B cell (primary cell): ENCODE measurements at regions not wholly inside any gene's neighbourhood (a gene's known extent, or its start where the extent isn't known, plus 50 kb on each side); places are given as distances from the start of the nearest gene placed in this dataset.

Experiments used
- ATAC-seq: fragments of 200-7000 bp; cut with Tn5 transposase; one replicate; pipeline ENCODE4 v1.10.0; 2021; ENCODE audit warnings: low read depth, mild to moderate bottlenecking, moderate number of reproducible peaks, moderate library complexity
- CTCF ChIA-PET: fragments of 350-600 bp; sonication (Branson Sonifier 250); formaldehyde crosslinking; loops from one replicate; lab custom pipeline; 2021; ENCODE audit warnings: antibody characterized with exemption, inconsistent platforms; lab: Charles Lee
- POLR2A ChIA-PET: fragments of 350-600 bp; sonication (Branson Sonifier 250); formaldehyde crosslinking; loops from one replicate; lab custom pipeline; 2021; ENCODE audit warnings: antibody characterized with exemption; lab: Charles Lee
- DNase-seq: peaks from one replicate; pipeline ENCODE4 v3.0.0; 2013
- H2AFZ ChIP-seq: 2 replicates; pipeline ENCODE4 v1.6.1; 2012; ENCODE audit warnings: mild to moderate bottlenecking, low read depth, low read length; ENCODE audit not compliant: insufficient read depth, poor library complexity, severe bottlenecking
- H3K27ac ChIP-seq, 2 donors: 1 replicate in 1 of 2; 2 replicates in 1 of 2; pipeline ENCODE4 v1.5.1; 2012 to 2013; ENCODE audit warnings: low read length in 2 of 2, mild to moderate bottlenecking in 2 of 2, moderate library complexity in 1 of 2
- H3K27me3 ChIP-seq, 4 experiments: fragments of 200-600 bp in 1 of 4; sonication (generic) in 1 of 4; replicated peaks in 1 of 4; 1 replicate in 2 of 4; 2 replicates in 2 of 4; pipeline versions ENCODE4 v1.6.1 to v1.7.0; 2013 to 2016; ENCODE audit warnings: low read length in 3 of 4, mild to moderate bottlenecking in 2 of 4, mixed read lengths in 1 of 4, moderate library complexity in 1 of 4; ENCODE audit not compliant: insufficient read depth in 4 of 4, control insufficient read depth in 3 of 4; ENCODE audit errors: control extremely low read depth in 1 of 4
- H3K36me3 ChIP-seq, 2 experiments: replicated peaks in 1 of 2; 1 replicate in 1 of 2; 2 replicates in 1 of 2; pipeline versions ENCODE4 v1.6.1 to v1.7.1; 2013; ENCODE audit warnings: low read length in 1 of 2; ENCODE audit not compliant: insufficient read depth in 2 of 2, control insufficient read depth in 1 of 2; ENCODE audit errors: control extremely low read depth in 1 of 2, extremely low read depth in 1 of 2
- H3K4me1 ChIP-seq, 2 donors: fragments of 200-600 bp in 1 of 2; sonication (generic) in 1 of 2; 1 replicate in 1 of 2; 2 replicates in 1 of 2; pipeline versions ENCODE4 v1.5.1 to v1.6.1; 2013 to 2017; ENCODE audit warnings: low read length in 2 of 2; ENCODE audit not compliant: control insufficient read depth in 2 of 2, insufficient read depth in 2 of 2
- H3K4me2 ChIP-seq: replicated peaks from 2 replicates; pipeline ENCODE3; 2012; ENCODE audit warnings: mild to moderate bottlenecking, low read depth, low read length; ENCODE audit not compliant: poor library complexity, severe bottlenecking
- H3K4me3 ChIP-seq, 5 experiments: fragments of 200-600 bp in 1 of 5; sonication (generic) in 1 of 5; 1 replicate in 3 of 5; 2 replicates in 2 of 5; pipeline versions ENCODE4 v1.5.1 to v1.7.0; 2011 to 2016; ENCODE audit warnings: low read length in 4 of 5, mild to moderate bottlenecking in 4 of 5, low read depth in 2 of 5, control low read depth in 1 of 5, moderate library complexity in 1 of 5; ENCODE audit not compliant: insufficient read depth in 1 of 5; ENCODE audit errors: control extremely low read depth in 1 of 5, extremely low read depth in 1 of 5
- H3K79me2 ChIP-seq: fragments of 200-600 bp; sonication (generic); one replicate; pipeline ENCODE4 v1.6.0; 2016; ENCODE audit warnings: low read length; ENCODE audit not compliant: control insufficient read depth, insufficient read depth
- H3K9ac ChIP-seq: fragments of 200-600 bp; sonication (generic); 2 replicates; pipeline ENCODE4 v1.6.1; 2017; ENCODE audit warnings: mild to moderate bottlenecking, low read length, moderate library complexity
- H3K9me3 ChIP-seq, 3 donors: one replicate each; pipeline versions ENCODE4 v1.6.1 to v1.7.1; 2013; ENCODE audit warnings: low read length in 2 of 3; ENCODE audit not compliant: control insufficient read depth in 2 of 3, insufficient read depth in 1 of 3; ENCODE audit errors: control extremely low read depth in 1 of 3
- H4K20me1 ChIP-seq: 2 replicates; pipeline ENCODE4 v1.6.0; 2012; ENCODE audit warnings: mild to moderate bottlenecking, low read length; ENCODE audit not compliant: insufficient read depth, control insufficient read depth, poor library complexity, severe bottlenecking
- H3K27ac Mint-ChIP-seq: one replicate; pipeline ENCODE4 v1.8.0; 2021; ENCODE audit warnings: mixed read lengths
- H3K27me3 Mint-ChIP-seq: one replicate; pipeline ENCODE4 v1.8.0; 2021; ENCODE audit warnings: mixed read lengths
- H3K4me1 Mint-ChIP-seq: one replicate; pipeline ENCODE4 v1.8.0; 2021; ENCODE audit warnings: mixed read lengths
- H3K4me3 Mint-ChIP-seq: one replicate; pipeline ENCODE4 v1.8.0; 2021; ENCODE audit warnings: mixed read lengths
- H3K9me3 Mint-ChIP-seq: one replicate; pipeline ENCODE4 v1.8.0; 2022; ENCODE audit warnings: mixed read lengths; ENCODE audit not compliant: insufficient read depth
- EZH2 ChIP-seq: IDR thresholded peaks from 2 replicates; pipeline ENCODE4 v1.6.1; 2012; ENCODE audit warnings: borderline replicate concordance, low read depth, mild to moderate bottlenecking, moderate library complexity, low read length; ENCODE audit not compliant: insufficient read depth, poor library complexity, severe bottlenecking
- WGBS: methylation state at CpG from one replicate; pipeline ENCODE4 v1.1.5; 2013; ENCODE audit warnings: missing lambda C conversion rate; ENCODE audit not compliant: insufficient coverage; 5-methylcytosine and 5-hydroxymethylcytosine counted together
- intact Hi-C: fragments of 100-400 bp; cut with micrococcal nuclease; formaldehyde crosslinking; loops from one replicate; pipeline ENCODE4 v1.10.0; 2022
- TF ChIP-seq, protein P1 (sequence below): fragments of 200-600 bp; IDR thresholded peaks from one replicate; pipeline ENCODE4 v1.8.0; 2022; ENCODE audit warnings: antibody characterized with exemption, mild to moderate bottlenecking

DNA sequence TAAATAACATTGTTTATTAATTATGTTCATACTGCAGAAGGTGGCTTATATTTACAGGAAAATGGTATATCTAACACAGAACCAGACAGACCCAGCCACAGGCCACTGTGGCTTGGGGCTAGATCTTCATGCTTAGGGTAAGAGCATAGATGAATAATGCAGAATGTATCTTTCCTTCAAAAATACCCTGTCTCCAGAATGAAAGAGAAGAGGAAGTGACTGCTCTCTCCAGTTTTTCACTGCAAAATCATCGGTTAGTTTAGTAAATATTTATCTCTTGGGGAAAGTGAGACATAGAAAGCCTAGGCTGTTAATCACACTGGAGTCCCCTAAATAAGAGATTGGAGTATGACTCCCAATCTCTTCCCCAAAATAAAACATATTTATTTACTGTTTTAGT, 453.7 kb downstream of the NAV3 start:
- POLR2A ChIA-PET: no interaction called here
- Histone ChIP-seq H3K4me2 (no peak overlapping the region), H3K27me3 (no peaks in the 10 kb centered on the region), H3K79me2 (no peaks in the 10 kb centered on the region), H2AFZ (no peak overlapping the region), H3K9me3 (peaks cover 0 to 3% (median 0%) of the 10 kb centered on the region in 3 donors), H3K4me1 (no peaks in the 10 kb centered on the region), H3K4me3 (no peak overlapping the region), H4K20me1 (no peaks in the 10 kb centered on the region), H3K9ac (no peak overlapping the region), H3K27ac (no peak overlapping the region), H3K36me3 (no peaks in the 10 kb centered on the region)
- no peak overlapping the region for H3K4me3 Mint-ChIP-seq
- H3K4me1 Mint-ChIP-seq: no peaks in the 10 kb centered on the region
- no peak for TF ChIP-seq EZH2
- TF ChIP-seq, protein P1, sequence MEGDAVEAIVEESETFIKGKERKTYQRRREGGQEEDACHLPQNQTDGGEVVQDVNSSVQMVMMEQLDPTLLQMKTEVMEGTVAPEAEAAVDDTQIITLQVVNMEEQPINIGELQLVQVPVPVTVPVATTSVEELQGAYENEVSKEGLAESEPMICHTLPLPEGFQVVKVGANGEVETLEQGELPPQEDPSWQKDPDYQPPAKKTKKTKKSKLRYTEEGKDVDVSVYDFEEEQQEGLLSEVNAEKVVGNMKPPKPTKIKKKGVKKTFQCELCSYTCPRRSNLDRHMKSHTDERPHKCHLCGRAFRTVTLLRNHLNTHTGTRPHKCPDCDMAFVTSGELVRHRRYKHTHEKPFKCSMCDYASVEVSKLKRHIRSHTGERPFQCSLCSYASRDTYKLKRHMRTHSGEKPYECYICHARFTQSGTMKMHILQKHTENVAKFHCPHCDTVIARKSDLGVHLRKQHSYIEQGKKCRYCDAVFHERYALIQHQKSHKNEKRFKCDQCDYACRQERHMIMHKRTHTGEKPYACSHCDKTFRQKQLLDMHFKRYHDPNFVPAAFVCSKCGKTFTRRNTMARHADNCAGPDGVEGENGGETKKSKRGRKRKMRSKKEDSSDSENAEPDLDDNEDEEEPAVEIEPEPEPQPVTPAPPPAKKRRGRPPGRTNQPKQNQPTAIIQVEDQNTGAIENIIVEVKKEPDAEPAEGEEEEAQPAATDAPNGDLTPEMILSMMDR: no peak
- no peak overlapping the region for H3K27ac Mint-ChIP-seq
- intact Hi-C loops: no loop called here
- CTCF ChIA-PET: no interaction called here
- no peak for DNase-seq
- no peaks in the 10 kb centered on the region for H3K27me3 Mint-ChIP-seq
- no peaks in the 10 kb centered on the region for H3K9me3 Mint-ChIP-seq
- no peak for ATAC-seq
- WGBS: no CpG with 5 or more reads among the region's 1 CpG

DNA sequence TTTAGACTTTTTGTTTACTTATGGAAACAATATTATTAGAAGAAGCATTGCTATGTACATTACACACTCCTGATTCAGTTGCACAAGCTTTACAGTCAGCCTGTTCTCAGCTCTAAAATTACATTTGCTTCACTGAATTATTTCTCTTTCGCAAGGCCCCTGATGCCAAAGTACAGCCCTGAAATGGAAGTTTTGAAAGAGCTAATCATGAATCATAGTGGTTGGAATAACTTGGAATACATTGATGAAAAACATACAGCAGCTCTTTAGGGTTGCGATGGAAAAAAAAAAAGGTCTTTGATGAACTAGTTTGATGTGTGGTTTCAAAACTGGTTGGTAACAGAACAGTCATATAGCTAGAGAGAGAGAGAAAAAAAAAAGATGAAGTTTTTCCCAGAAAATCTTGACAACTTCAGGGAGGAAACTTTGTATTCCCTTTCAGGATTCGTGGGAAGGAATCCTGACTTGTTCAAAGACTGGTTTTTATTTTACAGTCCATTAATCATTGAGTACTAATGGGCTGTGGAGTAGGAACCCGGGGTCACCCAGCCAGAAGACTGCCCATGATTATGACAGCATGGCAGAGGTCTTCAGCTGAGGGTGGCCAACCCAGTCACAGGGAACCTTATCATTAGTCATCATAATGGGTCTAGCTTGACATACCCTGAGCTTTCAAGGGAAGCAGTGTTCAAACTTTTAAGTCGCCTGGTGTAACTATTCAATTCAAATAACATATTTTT, 460.1 kb downstream of the NAV3 start:
- intact Hi-C loops: no loop called here
- WGBS: 100% methylated on average over 2 of the region's 5 CpGs
- DNase-seq (no peak), ATAC-seq (no peak)
- Histone ChIP-seq H2AFZ (no peak overlapping the region), H3K4me2 (no peak overlapping the region), H3K9me3 (no peaks in the 10 kb centered on the region), H3K4me1 (no peaks in the 10 kb centered on the region), H3K27me3 (no peaks in the 10 kb centered on the region), H3K27ac (no peak overlapping the region), H4K20me1 (no peaks in the 10 kb centered on the region), H3K9ac (no peak overlapping the region), H3K4me3 (no peak overlapping the region), H3K79me2 (no peaks in the 10 kb centered on the region), H3K36me3 (no peaks in the 10 kb centered on the region)
- no peaks in the 10 kb centered on the region for H3K27me3 Mint-ChIP-seq
- CTCF ChIA-PET: interaction anchor here (0.6 kb wide), 1 partner anchor 10 kb away, joined by 3 read pairs; no protein-coding TSS in a partner anchor
- H3K4me3 Mint-ChIP-seq: no peak overlapping the region
- no peaks in the 10 kb centered on the region for H3K4me1 Mint-ChIP-seq
- POLR2A ChIA-PET: no interaction called here
- TF ChIP-seq, protein P1: no peak
- TF ChIP-seq EZH2: no peak
- no peaks in the 10 kb centered on the region for H3K9me3 Mint-ChIP-seq
- H3K27ac Mint-ChIP-seq: no peak overlapping the region
